ENCODE measurements at regions not wholly inside any gene's neighbourhood (a gene's known extent, or its start where the extent isn't known, plus 50 kb on each side); places are given as distances from the start of the nearest gene placed in this dataset.

DNA sequence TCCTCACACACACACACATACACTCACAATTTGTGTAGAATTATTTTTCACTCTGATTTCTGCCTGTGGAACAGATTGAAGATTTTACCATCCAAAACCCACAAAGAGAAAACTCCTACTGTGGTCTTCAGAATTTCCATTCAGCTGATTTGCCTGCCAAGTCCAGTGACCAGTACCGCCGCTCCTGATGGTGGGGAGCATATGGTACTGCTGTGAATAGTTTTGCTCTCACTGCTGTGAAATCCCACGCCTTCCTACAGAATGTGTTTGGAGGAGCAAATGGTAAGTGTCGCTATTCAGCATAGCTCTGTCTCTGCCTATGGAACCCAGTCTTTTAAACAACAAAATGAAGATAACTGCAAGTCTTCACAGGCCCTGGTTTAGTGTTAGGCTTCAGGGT lies 629.5 kb downstream of the LMO4 start:
- H3K27ac Mint-ChIP-seq, result no peak overlapping the region
- DNase-seq (no peak), ATAC-seq (no peak)
- TF ChIP-seq, protein P1, sequence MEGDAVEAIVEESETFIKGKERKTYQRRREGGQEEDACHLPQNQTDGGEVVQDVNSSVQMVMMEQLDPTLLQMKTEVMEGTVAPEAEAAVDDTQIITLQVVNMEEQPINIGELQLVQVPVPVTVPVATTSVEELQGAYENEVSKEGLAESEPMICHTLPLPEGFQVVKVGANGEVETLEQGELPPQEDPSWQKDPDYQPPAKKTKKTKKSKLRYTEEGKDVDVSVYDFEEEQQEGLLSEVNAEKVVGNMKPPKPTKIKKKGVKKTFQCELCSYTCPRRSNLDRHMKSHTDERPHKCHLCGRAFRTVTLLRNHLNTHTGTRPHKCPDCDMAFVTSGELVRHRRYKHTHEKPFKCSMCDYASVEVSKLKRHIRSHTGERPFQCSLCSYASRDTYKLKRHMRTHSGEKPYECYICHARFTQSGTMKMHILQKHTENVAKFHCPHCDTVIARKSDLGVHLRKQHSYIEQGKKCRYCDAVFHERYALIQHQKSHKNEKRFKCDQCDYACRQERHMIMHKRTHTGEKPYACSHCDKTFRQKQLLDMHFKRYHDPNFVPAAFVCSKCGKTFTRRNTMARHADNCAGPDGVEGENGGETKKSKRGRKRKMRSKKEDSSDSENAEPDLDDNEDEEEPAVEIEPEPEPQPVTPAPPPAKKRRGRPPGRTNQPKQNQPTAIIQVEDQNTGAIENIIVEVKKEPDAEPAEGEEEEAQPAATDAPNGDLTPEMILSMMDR (IDR thresholded peaks at IDR 0.05), result no peak
- no peaks in the 10 kb centered on the region for H3K36me3 Mint-ChIP-seq (ENCODE audit: low read depth)
- ChIA-PET POLR2A (no interaction called here), CTCF (no interaction called here)
- peaks cover 4% of the 10 kb centered on the region for H3K27me3 Mint-ChIP-seq
- no peaks in the 10 kb centered on the region for H3K9me3 Mint-ChIP-seq
- no peak overlapping the region for H3K4me3 Mint-ChIP-seq
- H3K4me1 Mint-ChIP-seq (ENCODE audit: low read depth), result no peaks in the 10 kb centered on the region
- intact Hi-C loops (cut with micrococcal nuclease), result loop anchor here (10.0 kb wide), 2 partner anchors 633 to 823 kb away; partner anchors contain the start of gene LMO4

DNA sequence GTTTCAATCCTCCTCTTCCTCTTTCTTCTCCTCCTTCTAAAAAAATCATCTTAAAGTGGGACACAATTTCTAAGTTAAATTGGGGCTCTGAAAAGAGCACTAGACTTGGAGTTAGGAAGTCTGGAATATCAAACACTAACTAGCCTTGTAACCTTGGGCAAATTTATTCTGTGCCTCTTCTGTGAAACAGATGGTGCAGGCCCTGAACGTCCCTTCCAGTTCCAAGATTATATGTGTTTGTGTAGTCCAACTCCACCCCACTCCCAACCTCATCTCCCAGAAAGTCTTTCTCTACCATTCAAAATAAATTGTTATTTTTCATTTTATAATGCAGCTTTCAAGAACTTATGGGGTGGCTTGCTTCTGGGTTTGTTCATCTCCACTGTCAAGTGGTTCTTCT lies 630.0 kb downstream of the LMO4 start:
- Mint-ChIP-seq H3K27me3 (peaks cover 6% of the 10 kb centered on the region), H3K9me3 (no peaks in the 10 kb centered on the region), H3K36me3 (ENCODE audit: low read depth) (no peaks in the 10 kb centered on the region), H3K27ac (no peak overlapping the region), H3K4me3 (no peak overlapping the region), H3K4me1 (ENCODE audit: low read depth) (no peaks in the 10 kb centered on the region)
- POLR2A ChIA-PET, result no interaction called here
- no peak for DNase-seq
- TF ChIP-seq, protein P1 (IDR thresholded peaks at IDR 0.05), result no peak
- intact Hi-C loops (cut with micrococcal nuclease), result loop anchor here (10.0 kb wide), 2 partner anchors 634 to 824 kb away; partner anchors contain the start of gene LMO4
- no peak for ATAC-seq
- CTCF ChIA-PET, result interaction anchor here (2.1 kb wide), 1 partner anchor 632 kb away, joined by 4 read pairs; no protein-coding TSS in a partner anchor

DNA sequence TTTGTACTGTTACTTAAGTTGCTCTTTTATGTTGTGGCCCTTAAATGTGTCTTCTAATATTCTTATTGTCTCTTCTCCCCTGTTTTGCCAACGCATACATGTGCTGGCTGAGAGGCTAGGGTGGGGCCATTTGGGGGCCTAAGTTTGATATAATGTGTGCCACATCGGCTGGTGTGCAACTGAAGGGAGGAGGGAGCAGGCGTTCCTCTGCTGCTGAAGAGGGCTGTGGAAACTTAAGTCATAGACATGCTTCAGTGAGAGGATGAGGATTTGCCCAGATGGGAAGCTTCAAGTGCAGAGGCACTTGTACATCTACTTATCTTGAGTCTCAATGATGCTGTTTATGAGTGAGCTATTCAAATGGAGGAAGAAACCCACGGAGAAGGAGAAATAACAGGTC lies 630.6 kb downstream of the LMO4 start:
- Mint-ChIP-seq H3K36me3 (ENCODE audit: low read depth) (no peaks in the 10 kb centered on the region), H3K27ac (no peak overlapping the region), H3K27me3 (peaks cover 6% of the 10 kb centered on the region), H3K9me3 (no peaks in the 10 kb centered on the region), H3K4me3 (no peak overlapping the region), H3K4me1 (ENCODE audit: low read depth) (no peaks in the 10 kb centered on the region)
- DNase-seq, result no peak
- ChIA-PET POLR2A (no interaction called here), CTCF (interaction anchor here (2.1 kb wide), 1 partner anchor 633 kb away, joined by 4 read pairs; no protein-coding TSS in a partner anchor)
- no peak for ATAC-seq
- TF ChIP-seq, protein P1 (IDR thresholded peaks at IDR 0.05), result no peak
- intact Hi-C loops (cut with micrococcal nuclease), result loop anchor here (10.0 kb wide), 2 partner anchors 634 to 824 kb away; partner anchors contain the start of gene LMO4

DNA sequence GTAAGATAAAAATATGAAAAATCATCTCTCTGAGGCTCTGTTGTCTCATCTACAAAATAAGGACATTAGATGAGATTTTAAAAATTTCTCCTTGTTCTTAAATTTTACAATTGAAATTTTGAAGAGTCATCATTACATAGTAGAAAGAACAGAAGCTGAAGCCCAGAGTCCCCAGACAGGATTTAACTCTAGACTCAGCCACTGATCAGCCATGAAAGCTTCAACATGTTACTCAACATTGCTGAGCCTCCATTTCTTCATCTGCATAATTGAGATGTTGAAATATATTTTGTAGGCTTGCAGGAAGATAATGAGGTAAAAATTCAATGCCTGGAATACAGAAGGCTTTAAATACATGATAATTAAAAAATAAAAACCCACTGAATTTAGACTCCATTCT lies 633.3 kb downstream of the LMO4 start:
- TF ChIP-seq, protein P1 (IDR thresholded peaks at IDR 0.05), result no peak
- DNase-seq, result no peak
- Mint-ChIP-seq H3K27ac (no peak overlapping the region), H3K27me3 (peaks cover 5% of the 10 kb centered on the region), H3K4me1 (ENCODE audit: low read depth) (no peaks in the 10 kb centered on the region), H3K4me3 (no peak overlapping the region), H3K9me3 (no peaks in the 10 kb centered on the region), H3K36me3 (ENCODE audit: low read depth) (no peaks in the 10 kb centered on the region)
- POLR2A ChIA-PET, result no interaction called here
- intact Hi-C loops (cut with micrococcal nuclease), result no loop called here
- no peak for ATAC-seq
- CTCF ChIA-PET, result no interaction called here

DNA sequence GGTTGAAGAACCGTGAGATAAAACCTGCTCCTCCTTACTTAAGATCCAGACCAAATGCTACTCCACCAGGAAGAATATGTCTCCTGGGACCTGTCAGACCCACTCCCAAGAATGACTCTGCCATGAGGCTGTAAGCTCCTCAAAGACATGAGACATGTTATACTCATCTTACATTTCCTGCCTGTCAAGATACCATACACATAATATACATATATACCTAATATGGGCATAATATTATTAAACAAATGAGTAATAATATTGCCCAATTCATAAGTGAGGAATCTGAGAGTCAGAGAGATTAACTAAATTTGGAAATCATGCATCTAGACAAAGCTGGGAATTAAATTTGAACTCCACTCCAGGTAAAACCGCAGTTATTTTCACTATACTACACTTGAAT lies 634.9 kb downstream of the LMO4 start:
- intact Hi-C loops (cut with micrococcal nuclease), result no loop called here
- Mint-ChIP-seq H3K36me3 (ENCODE audit: low read depth) (no peaks in the 10 kb centered on the region), H3K4me3 (no peak overlapping the region), H3K27me3 (peaks cover 5% of the 10 kb centered on the region), H3K9me3 (no peaks in the 10 kb centered on the region), H3K27ac (no peak overlapping the region), H3K4me1 (ENCODE audit: low read depth) (no peaks in the 10 kb centered on the region)
- TF ChIP-seq, protein P1 (IDR thresholded peaks at IDR 0.05), result no peak
- no peak for ATAC-seq
- POLR2A ChIA-PET, result no interaction called here
- CTCF ChIA-PET, result interaction anchor here (5.2 kb wide), 1 partner anchor 9 kb away, joined by 20 read pairs; no protein-coding TSS in a partner anchor
- DNase-seq, result no peak

Data from activated CD8-positive, alpha-beta T cell treated with anti-CD3 and anti-CD28 coated beads for 36 hours (primary cell).